ENCODE measurements at regions not wholly inside any gene's neighbourhood (a gene's known extent, or its start where the extent isn't known, plus 50 kb on each side); places are given as distances from the start of the nearest gene placed in this dataset.

DNA sequence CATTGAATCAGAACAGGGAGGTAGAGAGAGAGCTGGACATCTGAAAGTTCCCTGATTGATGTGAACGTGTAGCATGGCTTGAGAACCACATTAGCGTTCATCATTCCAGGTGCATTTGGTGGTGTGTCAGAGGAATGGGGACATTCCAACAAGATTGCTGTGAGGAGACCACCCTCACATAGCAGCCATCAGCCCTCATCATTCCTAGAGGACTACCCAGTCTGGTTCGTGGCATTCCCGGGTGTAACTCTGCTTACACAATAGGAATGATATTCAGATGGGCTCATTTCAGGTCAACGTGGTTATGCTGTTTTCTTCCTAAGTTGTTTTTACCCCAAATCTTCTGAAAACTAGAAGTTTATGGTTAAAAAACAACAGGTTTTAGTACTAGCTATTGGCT lies 62.2 kb upstream of the KLHL31 start:
- no peak for TF ChIP-seq PML (IDR thresholded peaks at IDR 0.05; ENCODE audit: low read length)
- no peak for TF ChIP-seq ZFP36 (IDR thresholded peaks at IDR 0.05; ENCODE audit: low read depth, low read length, partially characterized antibody)
- no peak for TF ChIP-seq YY1 (IDR thresholded peaks at IDR 0.05; ENCODE audit: borderline replicate concordance in 1 of 3, control insufficient read depth in 1 of 3, extremely low read depth in 1 of 3, insufficient read depth in 3 of 3, insufficient read length in 1 of 3, insufficient replicate concordance in 2 of 3, low read depth in 1 of 3, low read length in 2 of 3)
- TF ChIP-seq ZBED1 (IDR thresholded peaks at IDR 0.05), result no peak
- TF ChIP-seq, protein P1, sequence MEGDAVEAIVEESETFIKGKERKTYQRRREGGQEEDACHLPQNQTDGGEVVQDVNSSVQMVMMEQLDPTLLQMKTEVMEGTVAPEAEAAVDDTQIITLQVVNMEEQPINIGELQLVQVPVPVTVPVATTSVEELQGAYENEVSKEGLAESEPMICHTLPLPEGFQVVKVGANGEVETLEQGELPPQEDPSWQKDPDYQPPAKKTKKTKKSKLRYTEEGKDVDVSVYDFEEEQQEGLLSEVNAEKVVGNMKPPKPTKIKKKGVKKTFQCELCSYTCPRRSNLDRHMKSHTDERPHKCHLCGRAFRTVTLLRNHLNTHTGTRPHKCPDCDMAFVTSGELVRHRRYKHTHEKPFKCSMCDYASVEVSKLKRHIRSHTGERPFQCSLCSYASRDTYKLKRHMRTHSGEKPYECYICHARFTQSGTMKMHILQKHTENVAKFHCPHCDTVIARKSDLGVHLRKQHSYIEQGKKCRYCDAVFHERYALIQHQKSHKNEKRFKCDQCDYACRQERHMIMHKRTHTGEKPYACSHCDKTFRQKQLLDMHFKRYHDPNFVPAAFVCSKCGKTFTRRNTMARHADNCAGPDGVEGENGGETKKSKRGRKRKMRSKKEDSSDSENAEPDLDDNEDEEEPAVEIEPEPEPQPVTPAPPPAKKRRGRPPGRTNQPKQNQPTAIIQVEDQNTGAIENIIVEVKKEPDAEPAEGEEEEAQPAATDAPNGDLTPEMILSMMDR (IDR thresholded peaks at IDR 0.05 in 2 of 3, conservative IDR thresholded peaks at IDR 0.05 in 1 of 3; ENCODE audit: insufficient read depth in 2 of 3, low read depth in 1 of 3, low read length in 3 of 3), result no peak
- TF ChIP-seq BACH1 (tag; IDR thresholded peaks at IDR 0.05), result no peak
- no peak for TF ChIP-seq EP300 (IDR thresholded peaks at IDR 0.05; ENCODE audit: low read length)
- TF ChIP-seq KDM5B (IDR thresholded peaks at IDR 0.05; ENCODE audit: insufficient replicate concordance, low read depth, low read length), result no peak

All from K562 (cell line).